HUDEP-2 (cell line): ENCODE measurements at regions not wholly inside any gene's neighbourhood (a gene's known extent, or its start where the extent isn't known, plus 50 kb on each side); places are given as distances from the start of the nearest gene placed in this dataset.
A peak's percentile ranks its signal among the peaks of the same experiment; 100 is the strongest.
"Not testable (repeated sequence)": the region's sequence is repeated elsewhere in the genome, so short reads cannot be mapped to it uniquely, and the experiment has no call there.

Experiments
- DNase-seq, 76 experiments: peaks; one replicate each; lab custom pipeline; 2025; ENCODE audit not compliant: unreplicated experiment in 76 of 76; lab: John Stamatoyannopoulos, UW

DNA sequence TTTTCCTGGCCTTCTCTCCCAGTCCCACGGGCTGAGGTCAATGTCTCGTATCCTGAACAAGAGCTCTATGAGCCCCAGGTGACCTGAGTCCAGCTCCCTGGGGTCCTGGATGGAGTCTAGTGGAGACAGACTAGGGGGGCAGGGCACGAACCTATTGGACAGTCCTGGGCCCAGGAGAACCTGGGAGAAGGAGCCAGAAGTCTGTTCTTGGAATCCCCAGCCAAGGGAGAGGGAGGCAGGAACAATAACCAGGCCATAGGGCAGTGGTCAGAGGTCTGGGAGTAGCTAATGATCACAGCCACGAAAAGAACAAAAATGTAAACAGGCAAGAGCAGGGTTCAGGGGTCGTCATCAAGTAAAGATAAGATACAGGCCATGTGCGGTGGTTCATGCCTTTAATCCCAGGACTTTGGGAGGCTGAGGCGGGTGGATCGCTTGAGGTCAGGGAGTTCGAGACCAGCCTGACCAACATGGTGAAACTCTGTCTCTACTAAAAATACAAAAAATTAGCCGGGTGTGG is 60.8 kb downstream of the COPRS start:
- DNase-seq: no peak

DNA sequence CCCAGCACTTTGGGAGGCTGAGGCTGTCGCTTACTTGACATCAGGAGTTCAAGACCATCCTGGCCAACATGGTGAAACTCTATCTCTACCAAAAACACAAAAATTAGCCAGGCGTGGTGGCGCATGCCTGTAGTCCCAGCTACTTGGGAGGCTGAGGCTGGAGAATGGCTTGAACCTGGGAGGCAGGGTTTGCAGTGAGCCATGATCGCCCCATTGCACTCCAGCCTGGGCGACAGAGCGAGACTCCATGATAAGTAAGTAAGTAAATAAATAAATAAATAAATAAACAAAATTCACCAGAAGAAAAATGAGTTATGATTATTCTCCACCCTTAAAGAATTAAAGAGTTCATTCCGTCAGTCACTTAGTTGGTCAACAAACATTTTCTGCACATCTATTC is 63.1 kb downstream of the COPRS start:
- not testable (repeated sequence) for DNase-seq

DNA sequence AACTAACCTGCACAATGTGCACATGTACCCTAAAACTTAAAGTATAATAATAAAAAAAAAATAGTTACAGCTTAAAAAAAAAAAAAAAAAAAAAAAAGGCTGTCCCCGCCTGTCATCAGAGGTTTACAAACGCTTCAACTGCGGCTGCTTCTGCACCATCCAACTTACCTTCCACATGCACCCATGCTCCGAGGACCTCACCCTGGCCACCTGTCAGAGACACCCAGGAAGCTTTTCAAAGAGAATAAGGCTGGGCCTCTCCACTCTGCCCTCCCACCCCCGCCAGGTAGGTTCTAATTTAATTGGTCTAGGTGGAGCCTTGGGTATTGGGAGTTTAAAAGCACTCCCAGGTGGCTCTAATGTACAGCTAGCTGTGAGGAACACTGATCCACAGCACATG is 64.9 kb downstream of the COPRS start:
- DNase-seq: no peak

DNA sequence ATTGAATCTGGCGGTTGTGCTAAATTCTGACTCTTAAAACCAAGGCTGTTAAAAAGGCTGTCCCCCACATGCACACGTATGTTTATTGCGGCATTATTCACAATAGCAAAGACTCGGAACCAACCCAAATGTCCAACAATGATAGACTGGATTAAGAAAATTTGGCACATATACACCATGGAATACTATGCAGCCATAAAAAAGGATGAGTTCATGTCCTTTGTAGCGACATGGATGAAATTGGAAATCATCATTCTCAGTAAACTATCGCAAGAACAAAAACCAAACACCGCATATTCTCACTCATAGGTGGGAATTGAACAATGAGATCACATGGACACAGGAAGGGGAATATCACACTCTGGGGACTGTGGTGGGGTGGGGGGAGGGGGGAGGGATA is 65.4 kb downstream of the COPRS start:
- not testable (repeated sequence) for DNase-seq

DNA sequence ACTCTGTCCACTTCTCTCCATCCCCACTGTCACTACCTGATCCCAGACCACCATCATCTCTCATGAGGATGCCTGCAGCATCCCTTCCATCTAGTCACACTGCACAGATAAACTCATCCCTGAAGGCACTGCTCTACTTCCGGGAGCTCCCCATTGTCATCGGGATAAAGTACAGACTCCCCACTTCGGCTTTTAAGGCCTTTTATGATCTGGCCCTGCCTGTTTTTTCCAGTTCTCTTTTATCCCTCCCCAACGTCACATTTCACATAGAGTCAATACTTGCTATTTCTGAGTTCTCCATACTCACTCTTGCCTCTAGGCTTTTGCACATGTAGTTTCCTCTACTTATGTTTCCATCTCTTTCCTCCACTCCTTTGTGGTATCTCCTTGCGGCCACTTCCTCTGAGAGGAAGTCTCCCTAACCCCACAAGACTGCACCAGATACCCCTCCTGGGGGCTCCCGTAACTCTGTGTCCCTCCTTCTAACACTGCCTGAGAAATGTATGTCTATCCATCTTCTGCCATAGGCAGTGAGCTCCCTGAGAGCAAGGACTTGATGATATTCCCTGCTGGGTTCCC is 66.9 kb downstream of the COPRS start:
- no peak for DNase-seq

DNA sequence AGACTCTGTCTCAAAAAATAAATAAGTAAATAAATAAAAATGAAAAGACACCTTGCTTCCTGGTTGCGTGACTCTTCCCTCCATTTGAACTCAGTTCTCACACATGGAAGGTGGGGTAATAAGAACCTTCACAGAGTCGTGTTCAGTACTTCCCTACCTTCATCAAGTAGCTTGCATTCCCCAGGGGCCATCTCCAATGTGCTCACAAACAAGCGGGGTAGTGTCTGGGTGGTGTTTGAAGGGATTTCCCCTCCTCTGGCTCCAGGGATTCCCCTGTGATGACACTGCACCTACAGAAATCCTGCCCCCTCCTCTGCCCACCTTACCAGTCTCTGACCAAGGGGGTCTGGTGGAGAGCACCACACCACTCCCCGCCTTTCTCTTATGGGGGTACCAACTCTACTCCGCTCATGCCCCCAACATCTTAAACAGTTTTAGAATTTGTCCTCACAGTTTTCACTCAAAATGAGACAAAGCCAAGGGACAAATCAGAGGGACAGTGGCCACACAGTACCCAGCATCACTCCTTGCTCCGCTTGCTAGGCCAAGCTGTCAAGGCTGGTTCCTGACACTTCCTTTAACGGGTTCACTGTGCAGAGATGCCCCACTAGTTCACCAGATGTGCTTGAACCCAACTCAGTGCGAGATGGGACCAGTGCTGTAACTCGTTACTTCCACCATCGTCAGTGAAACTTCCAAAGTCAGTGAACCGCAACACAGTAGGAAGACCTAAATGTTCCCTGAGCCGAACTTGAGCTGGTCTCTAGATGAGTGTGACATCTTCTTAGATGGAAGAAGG is 69.1 kb downstream of the COPRS start:
- no peak for DNase-seq

DNA sequence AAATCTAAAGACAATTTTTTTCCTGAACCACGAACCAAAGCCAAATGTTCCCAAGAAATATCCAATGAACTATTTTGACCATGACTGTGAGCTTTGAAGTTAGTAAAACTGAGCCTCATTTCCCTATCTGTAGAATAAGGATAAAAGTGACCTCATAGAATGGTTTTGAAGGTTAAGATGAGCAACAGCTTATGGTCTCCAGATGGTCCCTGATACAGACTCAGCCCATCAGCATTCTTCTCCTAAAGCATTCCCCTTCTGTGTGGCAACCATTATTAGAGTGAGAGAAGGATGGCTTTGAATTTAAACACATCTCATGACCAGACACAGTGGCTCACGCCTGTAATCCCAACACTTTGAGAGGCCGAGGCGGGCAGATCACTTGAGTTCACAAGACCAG is 70.1 kb downstream of the COPRS start:
- DNase-seq: no peak

DNA sequence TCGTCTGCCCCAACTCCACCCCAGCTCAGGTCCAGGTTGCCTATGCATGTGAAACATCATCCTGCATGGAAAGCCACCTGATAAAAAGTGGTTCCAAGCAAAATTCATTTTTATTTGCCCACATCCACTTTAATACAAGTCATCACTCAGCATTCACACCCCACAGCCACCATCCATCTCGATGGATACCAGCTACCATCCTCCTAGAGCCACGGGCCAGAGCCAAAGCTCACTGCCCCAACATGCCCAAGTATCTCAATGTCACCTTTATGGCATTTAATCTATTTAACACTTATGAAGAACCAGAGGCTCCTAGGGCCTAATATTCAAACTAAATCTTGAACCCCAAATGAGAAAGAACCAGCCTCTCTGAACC is 70.5 kb downstream of the COPRS start:
- no peak for DNase-seq

DNA sequence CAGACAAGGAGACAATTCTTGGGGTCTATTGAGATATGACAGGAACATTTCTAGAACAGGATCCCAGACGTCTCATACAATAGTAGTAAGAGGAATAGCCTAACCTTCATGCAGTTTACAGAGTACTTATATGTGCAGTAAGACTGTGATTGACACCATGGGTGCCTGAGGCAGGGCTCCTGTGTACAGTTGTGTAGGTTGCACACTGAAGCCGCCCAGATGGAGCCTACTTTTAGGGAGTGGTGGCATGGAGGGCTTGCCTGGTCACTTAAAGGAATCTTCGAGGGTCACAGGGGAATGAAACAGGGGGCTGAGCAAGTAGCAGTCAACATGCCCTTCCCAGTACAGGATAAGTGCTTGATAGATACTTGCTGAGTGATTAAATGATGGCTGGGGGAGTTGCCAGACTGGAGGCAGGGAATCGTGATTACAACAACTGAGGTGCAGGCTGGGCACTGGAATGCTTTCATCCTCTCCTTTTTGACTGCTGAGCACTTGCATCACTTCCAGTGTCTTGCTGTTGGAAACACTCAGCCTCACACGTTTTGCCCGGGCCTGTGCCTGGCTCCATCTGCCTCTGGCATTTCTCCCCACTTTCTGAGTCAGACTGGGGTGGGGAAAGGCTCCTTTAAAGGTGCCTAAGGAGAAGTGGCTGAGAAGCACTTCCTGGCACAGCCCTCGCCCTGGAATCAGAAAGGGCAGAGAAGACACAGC is 71.0 kb downstream of the COPRS start:
- no peak for DNase-seq

DNA sequence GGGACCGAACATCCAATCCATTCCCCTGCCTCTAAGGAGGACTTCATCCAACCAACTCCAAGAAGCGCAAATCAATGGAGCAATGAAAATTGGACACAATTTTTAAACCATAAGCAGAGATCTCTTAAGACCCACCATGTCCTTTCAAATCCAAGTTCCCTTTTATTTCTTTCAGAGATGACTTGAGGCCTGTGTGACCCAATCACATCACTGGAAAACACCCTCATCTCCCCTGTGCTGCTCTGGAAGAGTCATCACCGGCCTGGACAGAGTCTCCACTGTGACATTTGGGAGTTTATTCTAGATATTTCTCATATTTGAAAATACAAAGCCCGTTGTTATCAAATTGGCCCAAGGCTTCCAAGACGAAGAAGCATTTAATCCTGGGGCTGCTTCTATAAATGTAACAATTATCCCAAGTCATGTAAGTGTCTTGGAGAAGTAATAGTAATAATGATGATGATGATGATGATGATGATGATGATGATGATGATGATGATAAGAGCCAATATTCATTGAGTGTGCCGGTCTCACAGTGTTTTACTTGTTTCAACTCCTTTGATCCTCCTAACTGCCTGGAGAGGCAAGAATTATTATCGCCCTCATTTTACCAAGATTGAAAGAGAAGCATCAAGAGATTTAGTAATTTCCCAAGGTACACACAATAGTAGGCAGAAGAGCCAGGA is 72.1 kb downstream of the COPRS start:
- no peak for DNase-seq

DNA sequence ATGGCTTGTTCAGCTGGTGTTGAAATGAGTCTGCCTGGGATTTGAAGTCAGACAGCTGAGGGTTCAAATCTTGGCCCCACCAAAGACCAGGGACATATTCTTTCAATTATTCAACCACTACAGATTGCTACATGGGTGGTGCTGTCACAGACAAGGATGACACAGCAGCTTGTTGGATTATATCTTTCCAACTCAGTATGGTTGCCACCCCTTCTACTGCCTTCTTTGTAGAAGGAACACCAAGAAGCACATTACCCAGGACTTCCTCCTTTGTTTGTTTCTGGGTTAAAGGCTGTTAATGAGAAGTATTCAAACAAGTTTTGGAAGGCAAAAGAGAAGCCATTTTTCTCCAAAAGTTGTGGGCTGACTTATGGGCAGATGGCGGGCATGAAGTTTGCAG is 78.6 kb downstream of the COPRS start:
- DNase-seq: peak in 5 of 76 experiments; percentile 1 to 27 (median 6)

DNA sequence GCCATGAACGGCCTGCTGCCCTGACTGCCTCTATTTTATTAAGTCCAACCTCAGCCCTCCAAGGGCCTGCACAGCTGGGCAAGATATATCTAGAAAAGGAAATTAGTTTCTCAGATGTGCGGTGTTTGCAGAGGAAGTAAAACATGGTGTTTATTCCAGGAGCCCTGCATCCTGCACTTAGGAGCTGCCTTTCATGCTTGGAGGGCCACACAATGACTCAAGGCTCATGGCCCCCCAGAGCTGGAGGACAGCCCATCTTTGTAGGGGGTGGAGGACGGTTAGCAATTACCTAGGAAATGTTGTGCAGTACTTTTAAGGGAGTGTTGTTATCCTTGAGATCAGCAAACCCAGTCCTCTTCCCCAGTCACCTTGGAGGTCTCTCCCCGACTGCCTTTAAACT is 80.5 kb downstream of the COPRS start:
- DNase-seq: no peak

DNA sequence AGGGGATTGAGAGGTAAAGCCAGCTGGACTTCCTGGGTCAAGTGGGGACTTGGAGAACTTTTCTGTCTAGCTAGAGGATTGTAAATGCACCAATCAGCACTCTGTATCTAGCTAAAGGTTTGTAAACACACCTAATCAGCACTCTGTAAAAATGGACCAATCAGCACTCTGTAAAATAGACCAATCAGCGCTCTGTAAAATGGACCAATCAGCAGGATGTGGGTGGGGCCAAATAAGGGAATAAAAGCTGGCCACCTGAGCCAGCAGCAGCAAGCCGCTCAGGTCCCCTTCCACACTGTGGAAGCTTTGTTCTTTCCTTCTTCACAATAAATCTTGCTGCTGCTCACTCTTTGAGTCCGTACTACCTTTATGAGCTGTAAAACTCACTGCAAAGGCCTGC is 87.7 kb downstream of the COPRS start:
- DNase-seq: not testable (repeated sequence)

DNA sequence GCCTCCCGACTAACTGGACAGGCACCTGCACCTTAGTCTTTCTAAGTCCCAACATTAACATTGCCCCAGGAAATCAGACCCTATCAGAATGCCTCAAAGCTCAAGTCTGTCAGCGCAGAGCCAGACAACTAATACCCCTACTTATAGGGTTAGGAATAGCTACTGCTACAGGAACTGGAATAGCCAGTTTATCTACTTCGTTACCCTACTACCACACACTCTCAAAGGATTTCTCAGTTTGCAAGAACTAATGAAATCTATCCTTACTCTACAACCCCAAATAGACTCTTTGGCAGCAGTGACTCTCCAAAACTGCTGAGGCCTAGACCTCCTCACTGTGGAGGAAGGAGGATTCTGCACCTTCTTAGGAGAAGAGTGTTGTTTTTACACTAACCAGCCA is 88.5 kb downstream of the COPRS start:
- DNase-seq: not testable (repeated sequence)

DNA sequence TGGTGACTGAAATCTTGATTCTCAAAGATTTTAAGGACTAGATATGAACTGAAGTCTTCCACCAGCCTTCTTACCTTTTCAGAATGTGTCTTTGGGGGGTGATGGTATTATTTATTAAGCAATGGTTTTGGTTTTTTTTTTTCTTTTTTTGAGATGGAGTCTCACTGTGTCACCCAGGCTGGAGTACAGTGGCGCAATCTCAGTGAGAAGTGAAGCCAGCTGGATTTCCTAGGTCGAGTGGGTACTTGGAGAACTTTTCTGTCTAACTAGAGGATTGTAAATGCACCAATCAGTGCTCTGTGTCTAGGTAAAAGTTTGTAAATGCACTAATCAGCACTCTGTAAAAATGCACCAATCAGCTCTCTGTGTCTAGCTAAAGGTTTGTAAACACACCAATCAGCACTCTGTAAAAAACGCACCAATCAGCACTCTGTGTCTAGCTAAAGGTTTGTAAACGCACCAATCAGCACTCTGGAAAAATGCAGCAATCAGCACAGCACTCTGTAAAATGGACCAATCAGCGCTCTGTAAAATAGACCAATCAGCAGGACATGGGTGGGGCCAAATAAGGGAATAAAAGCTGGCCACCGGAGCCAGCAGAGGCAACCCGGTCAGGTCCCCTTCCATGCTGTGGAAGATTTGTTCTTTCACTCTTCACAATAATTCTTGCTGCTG is 97.1 kb downstream of the COPRS start:
- not testable (repeated sequence) for DNase-seq

DNA sequence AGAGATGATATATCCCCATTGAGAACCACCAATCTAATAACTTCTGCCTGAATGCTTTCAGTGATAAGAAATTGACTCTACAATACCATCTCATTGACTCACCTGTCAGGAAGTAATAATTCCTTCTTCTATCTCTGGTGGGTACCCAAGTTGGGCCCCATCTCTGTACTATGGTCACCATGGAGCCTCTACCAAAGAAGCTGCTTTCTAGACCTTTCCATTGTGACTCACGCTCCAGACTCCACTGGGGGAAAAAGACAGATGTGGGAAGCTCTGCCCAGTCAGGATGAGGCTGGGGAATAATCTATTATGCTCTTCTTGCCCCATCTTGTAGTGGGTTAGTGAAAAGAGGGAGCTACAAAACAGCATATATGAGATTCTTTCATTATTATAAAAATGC is 100.4 kb downstream of the COPRS start:
- no peak for DNase-seq

DNA sequence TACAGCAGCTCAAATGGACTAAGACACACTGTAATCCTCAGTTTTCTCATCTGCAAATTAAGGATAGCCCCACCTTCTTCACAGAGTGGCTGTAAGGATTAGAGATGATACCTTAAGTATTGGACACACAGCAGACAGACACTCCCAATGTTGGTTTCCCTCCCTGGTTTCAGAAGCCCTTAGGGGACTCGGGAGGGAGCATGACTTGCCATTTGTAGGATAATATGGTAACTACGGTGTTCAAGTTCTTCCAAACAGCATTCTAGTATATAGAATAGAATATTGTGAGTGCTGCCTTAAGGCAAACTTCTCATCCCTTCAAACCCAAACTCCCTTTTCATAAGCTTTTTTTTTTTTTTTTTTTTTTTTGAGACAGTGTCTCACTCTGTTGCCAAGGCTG is 101.9 kb downstream of the COPRS start:
- no peak for DNase-seq

DNA sequence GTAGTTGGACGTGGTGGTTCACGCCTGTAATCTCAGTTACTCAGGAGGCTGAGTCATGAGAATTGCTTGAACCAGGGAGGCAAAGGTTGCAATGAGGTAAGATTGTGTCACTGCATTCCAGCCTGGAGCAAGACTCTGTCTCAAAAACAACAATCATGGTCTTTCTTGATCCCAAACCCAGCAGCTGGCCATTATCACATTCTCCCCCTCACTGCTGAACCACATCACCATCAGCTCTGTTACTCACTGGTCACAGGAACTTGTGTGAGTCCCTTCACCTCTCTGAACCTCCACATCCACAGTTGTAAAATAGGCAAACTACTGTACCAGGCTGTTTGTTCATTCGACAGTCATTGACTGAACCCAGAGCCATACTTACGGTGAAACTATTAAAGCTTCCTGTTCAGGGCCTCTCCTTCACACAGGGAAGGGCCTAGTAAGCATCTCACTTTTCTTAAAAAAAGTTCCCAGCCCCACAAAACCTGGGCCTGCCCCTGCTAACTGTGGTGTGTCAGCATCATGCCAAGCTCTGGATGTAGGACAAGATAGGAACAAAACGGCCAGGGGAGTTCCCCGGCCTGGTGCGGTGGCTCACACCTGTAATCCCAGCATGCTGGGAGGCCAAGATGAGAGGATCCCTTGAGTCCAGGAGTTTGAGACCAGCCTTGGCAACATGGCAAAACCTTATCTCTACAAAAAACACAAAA is 104.7 kb downstream of the COPRS start:
- no peak for DNase-seq

DNA sequence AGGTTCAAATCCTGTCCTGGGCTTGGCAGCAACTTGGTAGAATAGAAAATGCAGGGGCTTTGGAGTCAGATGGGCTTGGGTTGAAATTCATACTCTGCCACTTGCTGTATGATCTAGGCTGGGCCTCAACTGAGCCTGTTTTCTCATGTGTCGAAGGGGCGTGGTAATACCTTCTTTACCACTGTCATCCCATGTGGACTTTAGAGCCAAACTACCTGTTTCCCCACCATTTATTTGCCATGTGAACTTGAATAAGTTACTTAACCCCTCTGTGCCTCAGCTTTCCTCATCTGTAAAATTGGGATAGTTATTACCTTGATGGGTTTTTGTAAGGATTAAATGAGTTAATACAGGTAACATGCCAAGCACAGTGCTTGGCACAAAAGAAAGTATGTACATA is 106.0 kb downstream of the COPRS start:
- no peak for DNase-seq

DNA sequence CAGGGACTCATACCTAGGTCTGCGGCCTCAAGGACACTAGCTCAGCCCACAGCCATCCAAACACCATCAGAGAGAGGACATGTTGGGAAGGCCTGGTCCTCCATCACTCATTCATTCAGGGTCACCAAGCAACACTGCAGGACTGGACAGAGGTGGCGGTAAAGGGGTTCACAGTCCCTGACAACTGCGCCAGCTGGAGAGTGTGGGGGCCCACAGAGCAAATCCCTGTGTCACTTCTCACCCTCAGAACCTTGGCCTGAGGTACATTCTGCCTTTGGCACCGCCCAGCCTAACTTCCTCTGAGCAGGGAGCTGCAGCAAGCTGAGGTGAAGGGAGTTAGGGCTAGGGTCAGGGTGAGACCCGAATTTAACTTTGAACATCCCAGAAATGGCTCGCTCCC is 106.5 kb downstream of the COPRS start:
- DNase-seq: no peak
